Stimulated activated CD4-positive, alpha-beta T cell treated with anti-CD3 and anti-CD28 coated beads, Interleukin-4, amount 100 ng/mL, for 48 hours (primary cell): ENCODE measurements at regions not wholly inside any gene's neighbourhood (a gene's known extent, or its start where the extent isn't known, plus 50 kb on each side); places are given as distances from the start of the nearest gene placed in this dataset.
"Not testable (repeated sequence)": the region's sequence is repeated elsewhere in the genome, so short reads cannot be mapped to it uniquely, and the experiment has no call there.

ENCODE experiments used
- DNase-seq, 2 donors: peaks; one replicate each; pipeline ENCODE4 v3.0.0-alpha.2; 2020; ENCODE audit warnings: low read depth in 2 of 2

DNA sequence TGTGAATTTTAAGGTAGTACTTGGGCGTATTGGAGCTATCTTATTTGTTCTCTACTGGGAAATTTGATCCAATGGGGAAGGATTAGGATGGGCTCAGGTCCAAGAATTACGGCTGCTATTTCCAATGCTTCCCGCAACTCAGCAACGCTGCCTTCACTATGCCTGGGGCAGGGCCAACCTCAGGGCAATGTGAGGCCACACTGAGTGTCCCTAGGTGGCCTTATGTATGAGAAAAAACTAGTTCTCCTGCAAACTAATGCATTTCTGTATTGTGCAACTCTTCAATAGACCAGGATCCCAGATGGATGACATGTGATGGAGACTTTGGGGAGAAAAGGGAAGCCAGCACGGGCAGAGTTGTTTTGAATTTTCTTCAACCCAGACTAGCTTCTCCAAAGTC lies 168.1 kb downstream of the DUSP10 start:
- no peak for DNase-seq

DNA sequence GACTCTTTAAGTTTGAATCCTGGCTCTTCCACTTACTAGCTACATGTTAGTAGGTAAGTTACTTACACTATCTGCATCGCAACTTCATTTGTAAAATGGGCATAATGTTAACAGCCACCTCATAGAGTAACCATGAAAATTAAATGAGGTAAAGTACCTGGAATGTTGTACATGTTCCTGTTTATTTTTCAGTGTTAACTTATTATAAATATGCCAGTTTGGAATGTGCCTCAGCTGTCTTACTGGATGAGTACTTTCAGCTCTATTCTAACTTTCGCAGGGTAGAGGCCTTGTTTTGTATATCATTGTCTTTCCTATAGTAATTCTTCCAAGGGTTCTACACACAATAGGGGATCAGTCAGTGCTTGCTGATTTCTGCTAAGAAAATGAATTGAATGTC lies 167.4 kb downstream of the DUSP10 start:
- no peak for DNase-seq

DNA sequence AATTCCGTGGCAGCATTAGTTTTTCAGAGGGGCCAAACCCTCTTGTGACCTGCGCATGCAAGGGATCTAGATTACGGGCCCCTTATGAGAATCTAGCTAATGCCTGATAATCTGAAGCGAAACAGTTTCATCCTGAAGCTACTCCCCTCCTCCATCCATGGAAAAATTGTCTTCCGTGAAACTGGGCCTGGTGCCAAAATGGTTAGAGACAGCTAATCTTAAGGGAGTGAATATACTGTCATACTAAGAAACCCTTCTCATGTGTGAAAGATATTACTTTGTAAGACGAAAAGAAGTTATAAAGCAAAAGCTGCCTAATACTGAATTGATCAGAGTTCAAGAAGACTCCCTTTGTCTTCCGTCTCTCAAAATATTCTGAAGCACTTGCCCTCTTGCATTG lies 166.3 kb downstream of the DUSP10 start:
- DNase-seq = no peak

DNA sequence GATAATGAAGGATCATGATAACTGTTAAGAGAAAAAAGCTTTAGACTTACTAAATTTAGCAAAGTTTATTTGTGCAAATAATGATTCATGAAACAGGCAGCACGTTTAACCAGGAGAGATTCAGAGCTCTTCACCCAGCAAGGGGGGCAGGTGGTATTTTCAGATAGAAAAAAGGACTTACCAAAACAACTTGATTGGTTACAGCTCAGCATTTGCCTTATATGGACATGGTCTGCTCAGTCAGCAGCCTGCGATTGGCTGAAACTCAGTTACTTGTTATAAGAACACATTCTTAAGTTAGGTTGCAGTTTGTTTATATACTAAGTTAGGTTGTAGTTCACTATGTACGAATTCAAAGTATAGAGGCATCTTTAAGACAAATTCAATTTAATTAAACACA lies 165.6 kb downstream of the DUSP10 start:
- DNase-seq = no peak

DNA sequence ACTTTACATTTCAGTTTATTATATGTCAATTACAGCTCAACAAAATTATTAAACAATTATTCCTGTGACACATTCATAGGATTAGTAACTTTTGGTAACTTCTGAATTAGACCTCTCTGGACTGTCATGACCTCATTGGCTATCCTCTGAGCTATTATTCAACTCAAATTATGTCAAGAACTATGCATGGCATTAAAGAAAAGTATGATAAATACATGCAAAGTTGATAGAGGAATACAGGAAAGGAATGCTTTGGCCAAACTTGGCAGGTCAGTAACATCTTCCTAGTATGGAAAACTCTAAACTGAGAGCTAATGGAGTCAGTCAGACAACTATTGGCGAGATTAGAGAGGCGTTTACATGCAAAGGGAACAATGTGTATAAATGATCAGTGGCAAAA lies 158.4 kb downstream of the DUSP10 start:
- no peak for DNase-seq

DNA sequence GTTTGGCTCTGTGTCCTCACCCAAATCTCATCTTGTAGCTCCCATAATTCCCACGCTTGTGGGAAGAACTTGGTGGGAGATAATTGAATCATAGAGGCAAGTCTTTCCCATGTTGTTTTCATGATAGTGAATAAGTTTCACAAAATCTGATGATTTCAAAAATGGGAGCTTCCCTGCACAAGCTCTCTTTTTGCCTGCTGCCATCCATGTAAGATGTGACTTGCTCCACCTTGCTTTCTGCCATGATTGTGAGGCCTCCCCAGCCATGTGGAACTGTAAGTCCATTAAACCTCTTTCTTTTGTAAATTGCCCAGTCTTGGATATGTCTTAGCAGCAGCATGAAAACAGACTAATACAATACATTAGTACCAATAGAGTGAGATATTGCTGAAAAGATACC lies 154.9 kb downstream of the DUSP10 start:
- DNase-seq = not testable (repeated sequence)

DNA sequence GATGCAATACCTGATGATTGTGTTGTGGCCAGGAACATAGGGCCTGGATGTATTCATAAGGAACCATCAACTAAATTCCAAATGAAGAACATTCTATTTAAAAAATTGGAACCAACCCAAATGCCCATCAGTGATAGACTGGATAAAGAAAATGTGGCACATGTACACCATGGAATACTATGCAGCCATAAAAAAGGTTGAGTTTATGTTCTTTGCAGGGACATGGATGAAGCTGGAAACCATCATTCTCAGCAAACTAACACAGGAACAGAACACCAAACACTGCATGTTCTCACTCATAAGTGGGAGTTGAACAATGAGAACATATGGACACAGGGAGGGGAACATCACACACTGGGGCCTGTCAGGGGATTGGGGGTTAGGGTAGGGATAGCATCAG lies 150.6 kb downstream of the DUSP10 start:
- not testable (repeated sequence) for DNase-seq

DNA sequence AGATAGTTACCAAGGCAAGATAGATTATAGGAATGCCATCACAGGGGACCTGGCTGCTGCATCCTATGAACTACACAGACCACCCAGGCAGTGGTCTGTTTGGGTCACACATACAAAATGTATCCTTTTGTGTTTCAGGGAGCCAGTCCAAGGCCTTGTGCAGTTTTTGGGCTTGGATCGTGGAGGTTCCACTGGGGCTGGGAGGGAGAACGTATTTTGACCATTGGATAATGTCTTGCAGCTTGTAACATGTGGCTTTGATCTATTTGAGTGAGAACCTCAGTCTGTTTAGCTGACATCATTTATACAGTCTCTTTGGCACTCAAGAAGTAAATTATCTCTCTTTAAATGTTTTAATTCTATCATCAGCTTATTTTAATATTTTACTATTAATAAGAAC lies 147.3 kb downstream of the DUSP10 start:
- DNase-seq = no peak

DNA sequence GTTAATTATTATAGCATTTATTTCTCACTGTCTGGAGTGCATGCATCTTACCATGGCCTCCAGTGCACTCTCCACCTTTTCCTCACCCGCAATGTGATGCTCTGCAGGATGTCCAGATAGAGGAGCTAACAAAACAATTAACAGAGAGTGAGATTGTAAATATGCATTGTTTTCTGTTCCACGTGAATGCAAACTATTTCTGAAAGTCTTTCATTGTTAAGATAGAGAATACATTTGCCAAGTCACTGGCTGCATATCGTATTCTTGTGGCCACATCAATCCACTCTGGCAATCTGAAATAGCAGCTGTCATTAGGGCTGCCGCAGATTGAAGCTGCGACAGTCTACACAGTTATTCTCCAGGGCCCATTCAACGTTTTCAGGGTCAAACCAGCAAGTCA lies 143.8 kb downstream of the DUSP10 start:
- no peak for DNase-seq

DNA sequence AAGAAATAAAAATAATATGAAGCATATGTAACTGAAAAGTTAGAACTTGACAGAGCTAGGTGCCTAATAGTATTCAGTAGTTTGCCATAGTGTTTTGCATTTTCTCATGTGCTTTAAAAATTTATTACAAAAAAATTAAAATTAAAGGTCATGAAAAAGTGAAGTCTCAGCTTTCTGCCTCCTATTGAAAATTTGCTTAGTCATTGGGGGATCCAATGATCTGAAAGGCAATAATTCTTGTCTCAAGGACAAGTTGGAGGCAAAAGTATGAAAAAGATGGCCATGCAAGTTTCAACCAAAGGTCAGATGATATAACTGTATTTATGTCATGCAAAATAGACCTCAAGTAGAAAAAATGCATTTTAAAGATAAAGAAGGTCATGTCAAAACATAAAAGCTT lies 140.7 kb downstream of the DUSP10 start:
- no peak for DNase-seq

DNA sequence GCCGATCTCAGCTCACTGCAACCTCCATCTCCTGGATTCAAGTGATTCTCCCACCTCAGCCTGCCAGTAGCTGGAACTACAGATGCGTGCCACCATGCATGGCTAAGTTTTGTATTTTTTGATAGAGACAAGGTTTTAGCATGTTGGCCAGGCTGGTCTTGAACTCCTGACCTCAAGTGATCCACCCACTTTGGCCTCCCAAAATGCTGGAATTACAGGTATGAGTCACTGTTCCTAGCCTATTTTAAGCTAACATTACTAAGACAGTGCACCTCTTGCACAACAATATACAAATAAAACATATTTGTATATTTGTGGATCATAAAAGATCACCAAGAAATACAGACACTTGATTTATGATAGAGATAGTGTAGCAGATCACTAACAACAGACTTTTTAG lies 139.1 kb downstream of the DUSP10 start:
- DNase-seq = no peak

DNA sequence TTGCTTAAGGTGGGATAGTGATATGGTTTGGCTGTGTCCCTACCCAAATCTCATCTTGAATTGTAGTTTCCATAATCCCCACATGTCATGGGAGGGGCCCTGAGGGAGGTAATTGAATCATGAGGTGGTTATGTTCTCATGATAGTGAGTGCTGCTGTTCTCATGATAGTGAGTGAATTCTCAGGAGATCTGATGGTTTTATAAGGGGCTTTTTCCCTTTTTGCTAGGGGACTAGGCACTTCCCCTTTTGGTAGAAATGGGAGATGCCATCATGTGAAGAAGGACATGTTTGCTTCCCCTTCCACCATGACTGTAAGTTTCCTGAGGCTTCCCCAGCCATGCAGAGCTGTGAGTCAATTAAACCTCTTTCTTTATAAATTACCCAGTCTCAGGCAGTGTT lies 137.5 kb downstream of the DUSP10 start:
- not testable (repeated sequence) for DNase-seq

DNA sequence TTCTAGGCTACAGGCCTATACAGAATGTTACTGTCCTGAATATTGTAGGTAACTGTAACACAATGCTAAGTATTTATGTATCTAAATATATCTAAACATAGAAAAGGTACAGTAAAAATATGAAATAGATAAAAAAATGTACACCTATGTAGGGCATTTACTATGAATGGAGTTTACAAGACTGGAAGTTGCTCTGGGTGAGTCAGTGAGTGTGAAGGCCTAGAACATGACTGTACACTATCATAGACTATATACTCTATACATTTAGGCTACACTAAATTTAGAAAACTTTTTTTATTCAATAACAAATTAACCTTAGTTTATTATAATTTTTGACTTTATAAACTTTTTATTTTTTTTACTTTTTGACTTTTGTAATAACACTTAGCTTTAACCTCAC lies 136.9 kb downstream of the DUSP10 start:
- no peak for DNase-seq

DNA sequence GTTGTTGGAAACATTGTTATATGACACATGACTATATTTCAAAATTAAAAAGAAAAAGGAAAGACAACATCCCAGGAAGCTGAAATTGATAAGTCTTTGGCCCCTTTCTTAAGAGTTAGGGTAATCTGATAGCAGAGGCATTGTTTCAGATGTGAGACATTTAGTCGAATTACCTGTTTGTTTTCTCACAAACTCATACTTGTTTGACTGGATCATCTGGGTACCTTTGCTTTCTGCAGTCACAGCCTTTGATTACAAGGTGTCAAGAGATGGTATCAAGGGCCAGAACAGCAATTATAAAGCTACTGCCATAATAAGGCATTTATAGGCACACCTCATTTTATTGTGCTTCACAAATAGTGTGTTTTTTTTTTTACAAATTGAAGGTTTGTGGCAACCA lies 136.3 kb downstream of the DUSP10 start:
- DNase-seq = no peak

DNA sequence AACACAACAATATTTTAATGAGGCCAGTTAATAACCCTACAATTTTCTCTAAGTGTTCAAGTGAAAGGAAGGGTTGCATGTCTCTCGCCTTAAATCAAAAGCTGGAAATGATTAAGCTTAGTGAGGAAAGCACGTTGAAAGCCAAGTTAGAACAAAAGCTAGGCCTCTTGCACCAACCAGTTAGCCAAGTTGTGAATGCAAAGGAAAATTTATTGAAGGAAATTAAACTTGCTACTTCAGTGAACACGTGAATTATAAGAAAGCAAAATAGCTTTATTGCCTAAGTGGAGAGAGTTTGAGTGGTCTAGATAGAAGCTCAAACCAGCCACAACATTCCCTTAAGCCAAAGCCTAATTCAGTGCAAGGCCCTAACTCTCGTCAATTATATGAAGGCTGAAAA lies 135.6 kb downstream of the DUSP10 start:
- no peak for DNase-seq

DNA sequence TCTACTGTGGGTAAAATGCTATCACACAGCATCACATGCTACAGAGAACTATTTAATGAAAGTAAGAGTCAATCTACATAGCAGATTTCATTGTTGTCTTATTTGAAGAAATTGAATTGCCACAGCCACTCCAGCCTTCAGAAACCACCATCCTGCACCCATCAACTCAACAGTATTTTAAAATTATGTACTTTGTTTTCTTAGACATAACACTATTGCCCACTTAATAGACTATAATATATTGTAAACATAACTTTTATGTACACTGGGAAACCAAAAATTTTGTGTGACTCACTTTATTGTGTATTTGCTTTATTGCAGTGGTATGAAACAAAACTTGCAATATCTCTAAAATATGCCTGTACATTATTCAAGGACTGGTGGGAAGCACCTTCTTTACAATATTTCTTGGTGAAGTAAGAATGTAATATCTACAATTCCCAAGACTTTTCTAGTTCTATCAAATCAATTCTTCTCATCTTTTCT lies 133.0 kb downstream of the DUSP10 start:
- DNase-seq = no peak

DNA sequence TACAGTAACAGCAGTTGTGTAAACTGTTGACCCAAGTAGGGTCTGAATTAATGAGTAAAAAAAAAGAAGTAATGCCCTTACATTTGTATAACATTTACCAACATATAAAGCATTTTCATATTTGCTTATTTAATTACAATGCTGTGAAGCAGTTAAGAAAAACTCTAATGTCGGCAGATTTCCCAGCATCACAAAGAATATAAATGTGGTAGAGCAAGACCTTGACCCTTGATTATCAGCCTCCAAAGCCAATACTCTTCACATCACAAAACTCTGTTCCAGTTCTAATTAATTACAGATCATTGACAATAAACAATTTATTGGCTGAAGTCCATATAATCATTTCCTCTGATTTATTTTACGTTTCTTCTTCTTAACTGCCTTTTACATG lies 130.2 kb downstream of the DUSP10 start:
- DNase-seq = no peak

DNA sequence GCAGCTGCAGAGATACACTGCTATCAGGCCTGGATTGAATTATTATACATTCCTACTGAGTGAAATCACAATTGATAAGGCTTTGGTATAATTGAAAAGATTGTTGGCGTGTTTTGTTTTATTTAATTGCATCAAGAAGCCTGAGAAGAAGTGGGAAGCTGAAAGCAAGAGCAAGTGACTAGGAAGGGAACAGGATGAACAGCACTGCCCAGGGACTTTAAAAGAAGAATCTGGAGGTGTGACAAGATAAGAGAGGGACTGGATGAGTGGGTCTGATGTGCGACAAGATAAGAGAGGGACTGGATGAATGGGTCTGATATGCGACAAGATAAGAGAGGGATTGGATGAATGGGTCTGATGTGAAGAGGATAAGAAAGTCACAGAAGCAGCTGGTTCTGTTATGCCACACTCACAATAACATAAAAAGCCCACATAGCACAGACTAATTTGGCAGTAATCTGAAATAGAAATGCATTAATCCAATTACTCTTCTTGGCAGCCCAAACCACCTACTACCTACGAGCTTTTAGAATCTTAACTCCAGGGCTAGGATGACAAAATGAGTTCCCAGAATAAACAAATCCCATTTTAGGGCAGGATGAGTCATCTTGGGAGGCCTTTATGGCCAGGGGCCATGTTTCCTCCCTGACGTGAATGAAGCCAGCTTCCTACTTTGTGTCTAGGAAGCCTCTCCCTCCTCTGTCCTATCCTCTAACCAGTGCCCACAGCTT lies 129.7 kb downstream of the DUSP10 start:
- DNase-seq = no peak

DNA sequence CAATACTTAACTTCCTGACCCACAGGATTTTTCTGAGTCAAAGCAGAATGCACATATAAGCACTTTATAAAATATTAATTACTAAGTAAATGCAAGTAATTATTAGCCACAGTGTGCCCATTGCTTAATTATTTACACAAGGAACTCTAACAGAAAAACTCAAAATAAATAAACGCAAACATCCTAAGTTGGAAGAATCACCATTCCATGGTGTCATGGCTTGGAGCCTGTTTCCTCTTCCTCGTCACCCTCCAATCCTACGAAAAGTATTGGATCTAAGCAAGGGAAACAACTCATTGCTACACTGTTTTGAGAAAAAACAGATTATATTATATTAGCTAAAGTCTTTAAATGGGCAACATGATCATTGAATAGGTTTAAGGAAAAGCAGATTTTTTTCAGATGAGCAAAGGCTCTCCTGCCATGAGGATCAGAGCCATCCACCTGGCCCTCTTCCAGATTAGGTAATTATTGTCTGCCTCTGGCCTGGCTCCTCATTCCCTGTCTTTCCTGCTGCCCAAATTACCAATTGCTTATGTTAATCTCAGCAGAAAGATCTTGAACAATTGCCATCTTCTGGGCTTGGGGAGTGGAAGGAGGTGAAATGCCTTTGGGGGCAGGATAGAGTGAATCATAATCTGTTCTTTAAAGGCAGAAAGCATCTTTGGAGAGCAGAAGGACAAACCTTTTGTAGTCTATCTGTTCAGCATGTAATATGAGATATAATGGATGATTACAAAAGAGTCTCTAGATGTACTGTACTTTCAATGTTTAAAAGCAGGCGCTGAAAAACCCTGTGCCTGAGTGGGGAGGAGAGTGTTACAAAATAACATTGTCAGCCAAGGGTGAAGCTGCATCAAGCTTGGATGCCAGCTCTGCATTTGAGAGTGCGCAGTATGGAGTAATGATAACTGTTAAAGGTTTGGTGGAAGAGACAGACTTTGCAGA lies 121.2 kb downstream of the DUSP10 start:
- DNase-seq = no peak

DNA sequence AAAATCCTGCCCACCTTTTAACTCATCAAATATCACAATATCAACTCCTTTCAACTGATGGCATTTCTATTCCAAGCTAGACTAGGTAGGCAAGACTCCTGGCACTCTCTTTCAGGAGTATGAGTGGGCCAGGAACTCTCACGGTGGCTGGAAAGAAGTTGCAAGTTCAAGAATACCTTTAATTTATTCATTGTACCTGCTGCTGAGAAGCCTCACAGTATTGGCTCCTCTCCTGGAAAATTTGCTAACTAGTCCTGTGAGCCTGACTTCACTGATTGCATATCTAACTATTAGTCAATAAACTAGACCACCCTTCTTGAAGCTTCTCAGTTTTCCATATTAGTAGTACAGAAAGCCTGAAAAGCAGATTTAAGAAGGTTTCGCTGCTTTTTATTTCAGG lies 120.2 kb downstream of the DUSP10 start:
- no peak for DNase-seq

DNA sequence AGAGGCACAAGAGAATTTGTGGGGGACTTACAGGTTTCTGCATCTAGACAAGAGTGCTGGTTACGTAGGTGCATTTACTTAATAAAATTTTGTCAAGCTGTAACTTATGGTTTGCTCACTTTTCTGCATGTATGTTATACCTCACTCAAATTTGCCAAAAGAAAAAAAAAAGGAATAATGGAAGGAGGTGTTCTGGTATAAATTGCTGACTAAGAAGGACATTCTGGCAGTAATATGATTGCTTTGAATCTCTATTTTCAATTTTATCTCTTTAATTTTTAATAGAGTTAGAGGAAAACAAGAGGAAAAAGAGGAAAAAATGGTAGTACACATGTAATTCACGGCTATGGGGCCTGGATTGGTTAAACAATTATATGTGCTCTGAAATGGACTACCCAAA lies 119.5 kb downstream of the DUSP10 start:
- no peak for DNase-seq

DNA sequence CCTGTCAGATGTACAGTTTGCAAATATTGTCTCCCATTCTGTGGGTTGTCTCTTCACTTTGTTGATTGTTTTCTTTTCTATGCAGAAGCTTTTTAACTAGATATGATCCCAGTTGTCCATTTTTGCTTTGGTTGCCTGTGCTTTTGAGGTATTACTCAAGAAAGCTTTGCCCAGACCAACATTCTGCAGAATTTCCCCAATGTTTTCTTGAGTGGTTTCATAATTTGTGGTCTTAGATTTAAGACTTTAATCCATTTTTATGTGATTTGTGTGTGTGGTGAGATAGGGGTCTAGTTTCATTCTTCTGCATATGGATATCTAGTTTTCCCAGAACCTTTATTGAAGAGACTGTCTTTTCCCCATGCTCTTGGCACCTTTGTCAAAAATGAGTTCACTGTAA lies 116.9 kb downstream of the DUSP10 start:
- DNase-seq = no peak

DNA sequence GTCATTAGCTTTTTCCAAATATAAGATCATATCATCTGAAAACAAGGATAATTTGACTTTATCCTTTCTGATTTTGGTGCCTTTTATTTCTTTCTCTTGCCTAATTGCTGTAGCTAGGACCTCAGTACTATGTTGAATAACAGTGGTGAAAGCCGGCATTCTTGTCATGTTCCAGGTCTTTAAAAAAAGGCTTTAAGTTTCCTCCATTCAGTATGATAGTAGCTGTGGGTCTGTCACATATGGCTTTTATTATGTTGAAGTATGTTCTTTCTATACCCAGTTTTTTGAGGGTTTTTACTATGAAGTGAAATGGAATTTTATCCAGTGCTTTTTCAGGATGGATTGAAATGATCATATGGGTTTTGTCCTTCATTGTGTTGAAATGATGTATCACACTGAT lies 115.8 kb downstream of the DUSP10 start:
- DNase-seq = no peak
